ENCODE measurements at regions not wholly inside any gene's neighbourhood (a gene's known extent, or its start where the extent isn't known, plus 50 kb on each side); places are given as distances from the start of the nearest gene placed in this dataset.
A peak's percentile ranks its signal among the peaks of the same experiment; 100 is the strongest.

- no peak overlapping the region for H3K27ac Mint-ChIP-seq
These were observed 494.7 kb downstream of the BUD13 start for GRCh38 chr11:116278076-116278475.

GRCh38 chr11:116276051-116277044 lies 496.4 kb downstream of the BUD13 start:
- Histone ChIP-seq H3K4me3 (ENCODE audit: low read length) (peak overlapping the region; percentile 47), H3K4me1 (ENCODE audit: control insufficient read depth, insufficient read depth, low read length) (no peaks in the 10 kb centered on the region), H3K27ac (ENCODE audit: low read depth, low read length) (no peak overlapping the region), H3K36me3 (ENCODE audit: control insufficient read depth, insufficient read depth, low read length) (no peaks in the 10 kb centered on the region), H3K9me3 (ENCODE audit: control insufficient read depth, low read length) (no peaks in the 10 kb centered on the region), H3K27me3 (ENCODE audit: control insufficient read depth, insufficient read depth, low read length, poor library complexity, severe bottlenecking) (no peaks in the 10 kb centered on the region), H3K9ac (ENCODE audit: extremely low read depth, low read length, poor library complexity, severe bottlenecking) (no peak overlapping the region)
- no peaks in the 10 kb centered on the region for H3K9me3 Mint-ChIP-seq
- peak overlapping the region; percentile 54 for H3K4me3 Mint-ChIP-seq
- peaks cover 6% of the 10 kb centered on the region for H3K27me3 Mint-ChIP-seq (ENCODE audit: insufficient read depth)
- no peaks in the 10 kb centered on the region for H3K36me3 Mint-ChIP-seq (ENCODE audit: low read depth)
- 46 to 92% methylated on average over 12 to 40 of the region's 40 CpGs for WGBS, 2 experiments (ENCODE audit: insufficient coverage in 1 of 2, insufficient read length in 1 of 2)
- peaks cover 6% of the 10 kb centered on the region for H3K4me1 Mint-ChIP-seq
- TF ChIP-seq CTCF (conservative IDR thresholded peaks at IDR 0.05), result peak; percentile 99
- peak; percentile 98 for DNase-seq
- H3K27ac Mint-ChIP-seq, result no peak overlapping the region

More at GRCh38 chr11:116278076-116278475, 494.7 kb downstream of the BUD13 start:
- Mint-ChIP-seq H3K36me3 (ENCODE audit: low read depth) (no peaks in the 10 kb centered on the region), H3K4me1 (peaks cover 6% of the 10 kb centered on the region), H3K9me3 (no peaks in the 10 kb centered on the region), H3K27me3 (ENCODE audit: insufficient read depth) (peaks cover 6% of the 10 kb centered on the region), H3K4me3 (no peak overlapping the region)
- Histone ChIP-seq H3K4me1 (ENCODE audit: control insufficient read depth, insufficient read depth, low read length) (no peaks in the 10 kb centered on the region), H3K9me3 (ENCODE audit: control insufficient read depth, low read length) (no peaks in the 10 kb centered on the region), H3K4me3 (ENCODE audit: low read length) (no peak overlapping the region), H3K27me3 (ENCODE audit: control insufficient read depth, insufficient read depth, low read length, poor library complexity, severe bottlenecking) (no peaks in the 10 kb centered on the region), H3K27ac (ENCODE audit: low read depth, low read length) (no peak overlapping the region), H3K36me3 (ENCODE audit: control insufficient read depth, insufficient read depth, low read length) (no peaks in the 10 kb centered on the region), H3K9ac (ENCODE audit: extremely low read depth, low read length, poor library complexity, severe bottlenecking) (no peak overlapping the region)
- TF ChIP-seq CTCF (conservative IDR thresholded peaks at IDR 0.05), result no peak
- DNase-seq, result no peak
- WGBS, 2 experiments (ENCODE audit: insufficient coverage in 1 of 2, insufficient read length in 1 of 2), result 91 to 100% methylated on average over 3 to 4 of the region's 4 CpGs

- no peaks in the 10 kb centered on the region for H3K9me3 ChIP-seq (ENCODE audit: control insufficient read depth, low read length)
- no peak overlapping the region for H3K4me3 Mint-ChIP-seq
- H3K4me1 ChIP-seq (ENCODE audit: control insufficient read depth, insufficient read depth, low read length), result no peaks in the 10 kb centered on the region
- no peak for TF ChIP-seq CTCF (conservative IDR thresholded peaks at IDR 0.05)
- H3K4me1 Mint-ChIP-seq, result peaks cover 6% of the 10 kb centered on the region
- no peak overlapping the region for H3K27ac Mint-ChIP-seq
- H3K36me3 Mint-ChIP-seq (ENCODE audit: low read depth), result no peaks in the 10 kb centered on the region
- H3K27me3 ChIP-seq (ENCODE audit: control insufficient read depth, insufficient read depth, low read length, poor library complexity, severe bottlenecking), result no peaks in the 10 kb centered on the region
- no peak overlapping the region for H3K9ac ChIP-seq (ENCODE audit: extremely low read depth, low read length, poor library complexity, severe bottlenecking)
- peaks cover 6% of the 10 kb centered on the region for H3K27me3 Mint-ChIP-seq (ENCODE audit: insufficient read depth)
- 73 to 94% methylated on average over 2 to 5 of the region's 5 CpGs for WGBS, 2 experiments (ENCODE audit: insufficient coverage in 1 of 2, insufficient read length in 1 of 2)
- DNase-seq, result no peak
- H3K36me3 ChIP-seq (ENCODE audit: control insufficient read depth, insufficient read depth, low read length), result no peaks in the 10 kb centered on the region
- no peak overlapping the region for H3K4me3 ChIP-seq (ENCODE audit: low read length)
- no peak overlapping the region for H3K27ac ChIP-seq (ENCODE audit: low read depth, low read length)
- no peaks in the 10 kb centered on the region for H3K9me3 Mint-ChIP-seq
These were observed 497.2 kb downstream of the BUD13 start for GRCh38 chr11:116275635-116276034.

Data from endodermal cell (in vitro differentiated cells).